ENCODE measurements at regions not wholly inside any gene's neighbourhood (a gene's known extent, or its start where the extent isn't known, plus 50 kb on each side); places are given as distances from the start of the nearest gene placed in this dataset.

GRCh38 chr12:81866081-81866480 lies 106.9 kb upstream of the PPFIA2 start:
- no peak for TF ChIP-seq CTCF (conservative IDR thresholded peaks at IDR 0.05; ENCODE audit: low read depth, low read length)
- DNase-seq (ENCODE audit: low read depth) = no peak
- no peak overlapping the region for H3K4me3 ChIP-seq (ENCODE audit: low read depth, low read length)

GRCh38 chr12:81863406-81863805 lies 104.3 kb upstream of the PPFIA2 start:
- DNase-seq (ENCODE audit: low read depth) = peak; percentile 89
- H3K4me3 ChIP-seq (ENCODE audit: low read depth, low read length) = no peak overlapping the region
- TF ChIP-seq CTCF (conservative IDR thresholded peaks at IDR 0.05; ENCODE audit: low read depth, low read length) = no peak

- no peak for DNase-seq (ENCODE audit: low read depth)
- TF ChIP-seq CTCF (conservative IDR thresholded peaks at IDR 0.05; ENCODE audit: low read depth, low read length) = no peak
- H3K4me3 ChIP-seq (ENCODE audit: low read depth, low read length) = no peak overlapping the region
Measured at GRCh38 chr12:81859521-81859920, 100.4 kb upstream of the PPFIA2 start.

GRCh38 chr12:81843599-81843998 lies 84.4 kb upstream of the PPFIA2 start:
- no peak for TF ChIP-seq CTCF (conservative IDR thresholded peaks at IDR 0.05; ENCODE audit: low read depth, low read length)

GRCh38 chr12:81835783-81836182 lies 76.6 kb upstream of the PPFIA2 start:
- H3K4me3 ChIP-seq (ENCODE audit: low read depth, low read length) = no peak overlapping the region
- no peak for DNase-seq (ENCODE audit: low read depth)
- TF ChIP-seq CTCF (conservative IDR thresholded peaks at IDR 0.05; ENCODE audit: low read depth, low read length) = no peak

More at GRCh38 chr12:81843599-81843998, 84.4 kb upstream of the PPFIA2 start:
- no peak for DNase-seq (ENCODE audit: low read depth)
- H3K4me3 ChIP-seq (ENCODE audit: low read depth, low read length) = no peak overlapping the region

- DNase-seq (ENCODE audit: low read depth) = no peak
- no peak for TF ChIP-seq CTCF (conservative IDR thresholded peaks at IDR 0.05; ENCODE audit: low read depth, low read length)
- H3K4me3 ChIP-seq (ENCODE audit: low read depth, low read length) = no peak overlapping the region
Measured at GRCh38 chr12:81819991-81820633, 61.0 kb upstream of the PPFIA2 start.

GRCh38 chr12:81815611-81816010 lies 56.5 kb upstream of the PPFIA2 start:
- TF ChIP-seq CTCF (conservative IDR thresholded peaks at IDR 0.05; ENCODE audit: low read depth, low read length) = no peak
- H3K4me3 ChIP-seq (ENCODE audit: low read depth, low read length) = no peak overlapping the region
- no peak for DNase-seq (ENCODE audit: low read depth)

Measured in epithelial cell of proximal tubule (primary cell).